ENCODE measurements at regions not wholly inside any gene's neighbourhood (a gene's known extent, or its start where the extent isn't known, plus 50 kb on each side); places are given as distances from the start of the nearest gene placed in this dataset.
"Not testable (repeated sequence)": the region's sequence is repeated elsewhere in the genome, so short reads cannot be mapped to it uniquely, and the experiment has no call there.

GRCh38 chr12:58414398-58414871 is 473.1 kb downstream of the ATP23 start:
- no peak for DNase-seq (ENCODE audit: low read depth, low spot score)

DNA sequence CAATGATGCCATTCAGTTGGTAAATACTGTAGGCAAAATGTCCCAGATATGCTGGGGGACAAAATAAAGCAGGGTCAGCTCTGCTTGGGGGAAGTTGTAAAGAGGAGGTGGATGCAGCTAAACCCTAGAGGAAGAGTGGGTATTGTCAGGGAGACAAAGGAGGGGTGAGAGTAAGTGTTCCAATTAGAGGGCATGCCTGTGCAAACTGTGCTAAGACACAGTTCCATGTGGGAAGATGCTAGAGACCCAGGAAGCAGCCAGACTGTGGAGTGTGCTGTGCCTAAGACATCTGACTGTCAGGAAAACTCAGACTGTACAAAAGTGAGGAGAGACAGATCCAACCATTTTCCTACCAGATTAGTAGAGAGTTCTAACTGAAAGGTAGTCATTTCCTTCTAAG is 474.3 kb downstream of the ATP23 start:
- no peak for DNase-seq (ENCODE audit: low read depth, low spot score)

GRCh38 chr12:58416236-58416635 is 474.9 kb downstream of the ATP23 start:
- no peak for DNase-seq (ENCODE audit: low read depth, low spot score)

DNA sequence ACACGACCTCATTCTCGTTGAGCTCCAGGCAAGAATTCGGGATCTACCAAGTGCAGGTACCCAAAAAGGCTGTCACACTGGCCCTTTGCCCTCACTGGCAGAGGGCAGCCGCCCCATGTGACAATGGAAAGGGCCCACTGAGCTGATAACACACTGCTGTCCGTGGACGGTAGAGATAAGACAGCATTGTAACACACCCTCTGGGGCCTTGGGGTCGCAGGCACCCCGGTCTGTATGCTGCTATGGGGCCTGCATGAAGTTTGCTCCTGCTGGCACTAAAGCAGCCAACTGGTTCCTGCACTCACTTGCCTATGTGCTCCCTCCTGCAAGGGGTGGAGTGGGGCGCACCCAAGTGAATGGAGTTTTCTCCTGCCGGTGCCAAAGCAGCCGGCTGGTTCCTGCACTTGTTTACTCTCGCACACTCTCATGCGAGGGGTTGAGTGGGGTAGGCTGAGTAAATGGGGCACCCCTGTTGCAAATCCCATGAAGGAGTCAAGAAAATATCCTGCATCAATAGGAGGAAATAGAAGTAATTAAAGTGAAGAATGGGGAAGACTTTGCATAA is 477.9 kb downstream of the ATP23 start:
- no peak for DNase-seq (ENCODE audit: low read depth, low spot score)

- DNase-seq (ENCODE audit: low read depth, low spot score) = no peak
Measured at GRCh38 chr12:58419905-58420304, 478.5 kb downstream of the ATP23 start.

GRCh38 chr12:58420503-58420902 is 479.1 kb downstream of the ATP23 start:
- DNase-seq (ENCODE audit: low read depth, low spot score) = no peak

DNA sequence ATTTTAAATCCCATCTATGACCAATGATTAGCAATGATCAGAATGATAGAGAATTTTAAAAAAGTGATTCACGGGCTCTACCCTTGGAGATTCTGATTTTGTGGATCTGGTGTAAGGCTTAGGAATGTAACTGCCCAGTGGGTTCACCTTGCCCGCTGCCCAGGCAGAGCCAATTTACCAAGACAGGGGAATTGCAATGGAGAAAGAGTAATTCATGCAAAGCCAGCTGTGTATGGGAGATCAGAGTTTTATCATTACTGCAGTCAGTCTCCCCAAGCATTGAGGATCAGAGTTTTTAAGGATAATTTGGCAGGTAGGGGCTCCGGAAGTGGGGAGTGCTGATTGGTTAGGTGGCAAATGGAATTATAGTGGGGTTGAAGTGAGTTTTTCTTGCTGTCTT is 480.6 kb downstream of the ATP23 start:
- no peak for DNase-seq (ENCODE audit: low read depth, low spot score)

DNA sequence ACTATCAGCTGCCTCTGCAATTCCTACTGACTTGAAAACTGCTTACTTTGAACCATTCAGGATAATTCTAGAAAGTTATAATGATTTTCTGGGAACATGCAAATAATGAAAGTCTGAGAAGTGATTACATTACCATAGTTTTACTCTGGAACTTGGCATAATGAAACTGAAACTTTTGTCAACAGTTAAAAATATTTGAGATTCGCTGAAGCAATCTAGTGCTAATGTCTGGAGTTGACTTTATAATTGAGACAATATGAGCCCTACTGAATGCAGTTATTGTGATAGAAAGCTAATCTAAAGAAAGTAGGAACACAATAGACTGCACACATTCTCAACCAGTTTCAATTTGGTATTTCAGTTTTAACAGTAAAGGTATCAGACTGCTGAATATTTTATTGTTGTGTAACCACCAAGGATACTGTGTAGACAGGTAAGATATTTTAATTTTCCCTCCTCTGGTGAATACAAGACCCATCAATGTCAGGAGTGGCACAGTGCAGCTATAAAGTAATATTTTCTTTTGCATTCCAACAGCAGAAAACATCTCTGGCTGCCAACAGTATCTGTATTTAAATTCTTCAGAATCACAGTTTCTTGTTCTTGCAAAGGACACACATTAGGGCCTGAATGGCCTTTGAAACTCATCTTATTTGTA is 483.5 kb downstream of the ATP23 start:
- no peak for DNase-seq (ENCODE audit: low read depth, low spot score)

DNA sequence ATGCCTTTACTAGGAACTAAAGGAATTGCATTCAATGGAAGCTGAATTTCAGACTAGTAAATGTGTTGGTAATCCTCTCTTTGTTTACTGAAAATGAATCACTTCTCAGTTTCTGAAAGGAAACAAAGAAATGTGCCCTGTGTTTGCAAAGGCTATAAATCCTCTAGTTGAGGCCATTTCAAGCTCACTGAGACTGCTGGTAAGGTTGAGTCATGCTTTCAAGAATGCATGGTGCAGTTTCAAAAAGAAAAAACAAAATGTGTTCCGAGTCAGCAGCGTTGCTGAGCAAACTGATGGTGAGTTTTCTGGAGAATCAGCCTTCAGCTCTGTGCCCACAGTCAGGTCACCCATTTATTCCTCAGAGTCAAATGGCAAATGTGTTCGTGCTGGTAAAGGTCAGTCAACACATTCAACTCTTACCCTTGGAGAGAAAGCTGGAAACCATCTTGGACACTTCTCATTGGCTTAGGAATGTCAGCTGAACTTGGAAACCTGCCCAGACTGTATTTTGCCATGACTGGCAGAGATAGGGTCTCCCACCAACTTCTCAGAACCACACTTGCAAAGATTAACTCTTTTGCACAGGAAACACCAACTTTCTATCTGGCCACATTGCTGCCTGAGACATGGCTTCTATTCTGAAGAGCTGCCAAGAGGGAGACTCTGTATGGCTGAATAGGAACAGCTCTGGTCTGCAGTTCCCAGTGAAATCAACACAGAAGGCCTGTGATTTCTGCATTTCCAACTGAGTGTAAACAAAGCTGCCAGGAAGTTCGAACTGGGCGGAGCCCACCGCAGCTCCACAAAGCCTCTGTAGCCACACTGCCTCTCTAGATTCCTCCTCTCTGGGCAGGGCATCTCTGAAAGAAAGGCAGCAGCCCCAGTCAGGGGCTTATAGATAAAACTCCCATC is 484.4 kb downstream of the ATP23 start:
- DNase-seq (ENCODE audit: low read depth, low spot score) = peak; percentile 71

- not testable (repeated sequence) for DNase-seq (ENCODE audit: low read depth, low spot score)
Measured at GRCh38 chr12:58426437-58426836, 485.1 kb downstream of the ATP23 start.

- no peak for DNase-seq (ENCODE audit: low read depth, low spot score)
Measured at GRCh38 chr12:58433959-58434358, 486.3 kb downstream of the LRIG3 start.

GRCh38 chr12:58434726-58435125 is 485.6 kb downstream of the LRIG3 start:
- no peak for DNase-seq (ENCODE audit: low read depth, low spot score)

DNA sequence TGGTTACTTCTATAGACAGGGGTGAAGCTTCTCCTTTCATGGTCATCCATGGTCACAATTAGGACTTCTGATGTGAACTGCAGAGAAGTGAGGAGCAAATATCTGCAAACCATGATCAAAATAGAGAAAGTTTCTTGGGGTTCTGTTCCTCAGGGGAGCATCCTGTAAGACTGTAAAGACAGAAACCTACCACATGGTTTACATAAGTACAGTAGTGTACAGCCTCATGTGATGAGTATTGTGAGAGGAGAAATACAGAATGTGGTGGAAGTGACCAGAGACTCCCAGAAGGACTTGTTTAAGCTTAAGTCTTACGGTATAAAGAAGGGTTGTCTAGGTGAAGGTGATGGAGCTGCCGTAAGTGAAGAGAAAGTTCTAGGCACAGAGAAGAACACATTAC is 484.7 kb downstream of the LRIG3 start:
- no peak for DNase-seq (ENCODE audit: low read depth, low spot score)

GRCh38 chr12:58441483-58441882 is 478.8 kb downstream of the LRIG3 start:
- no peak for DNase-seq (ENCODE audit: low read depth, low spot score)

- peak; percentile 13 for DNase-seq (ENCODE audit: low read depth, low spot score)
Measured at GRCh38 chr12:58443273-58443980, 476.9 kb downstream of the LRIG3 start.

DNA sequence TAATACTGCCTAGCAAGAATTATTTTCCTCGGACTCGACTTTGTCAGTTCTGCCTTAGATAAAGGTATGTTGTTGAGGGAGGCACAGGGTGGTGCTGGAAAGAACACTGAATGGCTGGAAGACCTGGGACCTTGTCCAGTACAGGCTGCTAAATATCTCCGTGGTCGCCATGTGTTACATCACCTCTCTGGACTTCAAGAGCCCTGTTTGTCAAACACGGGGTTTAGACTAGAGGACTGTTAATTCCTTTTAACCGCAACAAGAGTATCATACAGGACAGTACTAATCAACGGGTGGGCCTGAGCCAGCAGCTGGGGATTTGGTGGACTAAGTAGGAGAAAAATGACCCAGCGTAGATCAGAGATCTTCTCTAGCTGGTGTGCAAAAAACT is 476.3 kb downstream of the LRIG3 start:
- DNase-seq (ENCODE audit: low read depth, low spot score) = no peak

GRCh38 chr12:58450868-58451482 is 469.3 kb downstream of the LRIG3 start:
- DNase-seq (ENCODE audit: low read depth, low spot score) = no peak

GRCh38 chr12:58452546-58452945 is 467.8 kb downstream of the LRIG3 start:
- DNase-seq (ENCODE audit: low read depth, low spot score) = no peak

GRCh38 chr12:58453306-58453705 is 467.0 kb downstream of the LRIG3 start:
- no peak for DNase-seq (ENCODE audit: low read depth, low spot score)

GRCh38 chr12:58455136-58455535 is 465.2 kb downstream of the LRIG3 start:
- DNase-seq (ENCODE audit: low read depth, low spot score) = no peak

GRCh38 chr12:58458102-58458501 is 462.2 kb downstream of the LRIG3 start:
- no peak for DNase-seq (ENCODE audit: low read depth, low spot score)
